Lower leg skin (tissue), 3 donors: ENCODE measurements at regions not wholly inside any gene's neighbourhood (a gene's known extent, or its start where the extent isn't known, plus 50 kb on each side); places are given as distances from the start of the nearest gene placed in this dataset.

Source experiments
- CTCF ChIP-seq, 3 donors: fragments of 450-650 bp; IDR thresholded peaks; one replicate each; pipeline ENCODE4 v1.5.1; 2016; ENCODE audit warnings: antibody characterized with exemption in 3 of 3, mild to moderate bottlenecking in 3 of 3, moderate library complexity in 2 of 3
- POLR2A ChIP-seq, 2 donors: fragments of 450-650 bp; IDR thresholded peaks; one replicate each; pipeline ENCODE4 v1.6.1; 2016 to 2017; ENCODE audit warnings: antibody characterized with exemption in 2 of 2, mild to moderate bottlenecking in 1 of 2, moderate library complexity in 1 of 2

DNA sequence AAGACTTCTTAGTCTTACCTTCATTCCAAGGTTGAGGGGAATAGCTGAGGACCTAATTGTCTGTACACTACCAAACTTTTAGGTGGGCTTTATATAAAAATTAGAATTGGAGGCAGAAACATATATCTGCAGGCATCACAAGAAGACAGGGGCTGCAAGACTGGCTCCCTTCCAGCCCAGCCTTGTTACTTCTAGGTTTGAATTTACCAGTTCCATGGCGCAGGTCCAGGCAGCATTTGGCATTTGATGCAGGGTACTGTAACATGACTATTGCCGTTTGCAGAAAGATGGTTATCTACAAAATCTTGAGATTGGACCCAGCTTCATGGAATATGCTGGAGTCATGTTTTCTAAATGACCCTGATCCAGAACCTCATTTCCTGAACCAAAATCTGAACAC is 105.4 kb upstream of the RHOBTB1 start:
- no peak for TF ChIP-seq CTCF (IDR thresholded peaks at IDR 0.05)
- TF ChIP-seq POLR2A (IDR thresholded peaks at IDR 0.05), result no peak
